GM12878 (cell line): ENCODE measurements at regions not wholly inside any gene's neighbourhood (a gene's known extent, or its start where the extent isn't known, plus 50 kb on each side); places are given as distances from the start of the nearest gene placed in this dataset.

Experiments
- CBX5 ChIP-seq: sonication (generic); IDR thresholded peaks from 2 replicates; pipeline ENCODE4 v1.6.1; 2016; ENCODE audit warnings: low read depth, moderate library complexity, mild to moderate bottlenecking, inconsistent platforms
- CHD4 ChIP-seq: fragments of 200-600 bp; sonication (generic); IDR thresholded peaks from 2 replicates; pipeline ENCODE4 v1.6.1; 2016; ENCODE audit warnings: mild to moderate bottlenecking
- HDAC6 ChIP-seq: fragments of 200-600 bp; sonication (generic); IDR thresholded peaks from one replicate; pipeline ENCODE4 v1.8.0; 2017; ENCODE audit warnings: antibody characterized with exemption; ENCODE audit not compliant: unreplicated experiment
- POLR2A ChIP-seq: IDR thresholded peaks from 2 replicates; pipeline ENCODE4 v1.6.1; 2011; ENCODE audit warnings: low read depth, mild to moderate bottlenecking, low read length
- SPI1 ChIP-seq: IDR thresholded peaks from 2 replicates; pipeline ENCODE4 v1.6.1; 2011; ENCODE audit warnings: low read depth, mild to moderate bottlenecking, low read length, moderate library complexity, borderline replicate concordance; ENCODE audit not compliant: insufficient read depth

GRCh38 chr22:46096706-46097230, 53.6 kb upstream of the PPARA start:
- TF ChIP-seq HDAC6: no peak
- TF ChIP-seq SPI1: no peak
- no peak for TF ChIP-seq CHD4
- TF ChIP-seq CBX5: no peak
- TF ChIP-seq POLR2A: no peak
